H9 (cell line): ENCODE measurements at regions not wholly inside any gene's neighbourhood (a gene's known extent, or its start where the extent isn't known, plus 50 kb on each side); places are given as distances from the start of the nearest gene placed in this dataset.

ENCODE experiments used
- DNase-seq: peaks from one replicate; pipeline ENCODE4 v3.0.0-alpha.2; 2017
- H2AFZ ChIP-seq: one replicate; pipeline ENCODE4 v1.6.1; 2013; ENCODE audit warnings: mild to moderate bottlenecking, low read length, control low read depth, moderate library complexity
- H2AK5ac ChIP-seq: 2 replicates; pipeline ENCODE4 v1.6.1; 2013; ENCODE audit warnings: low read length, control low read depth, mixed read lengths; ENCODE audit not compliant: insufficient read length
- H2BK120ac ChIP-seq: one replicate; pipeline ENCODE4 v1.6.1; 2013; ENCODE audit warnings: low read depth, mild to moderate bottlenecking, low read length, control low read depth, inconsistent platforms; ENCODE audit not compliant: poor library complexity, severe bottlenecking
- H2BK12ac ChIP-seq: 2 replicates; pipeline ENCODE4 v1.6.1; 2013; ENCODE audit warnings: low read length, control low read depth, mixed read lengths, low read depth; ENCODE audit not compliant: insufficient read length
- H2BK15ac ChIP-seq: 2 replicates; pipeline ENCODE4 v1.6.1; 2013; ENCODE audit warnings: low read depth, low read length, control low read depth
- H2BK20ac ChIP-seq: one replicate; pipeline ENCODE4 v1.6.1; 2013; ENCODE audit warnings: low read depth, mild to moderate bottlenecking, low read length, control low read depth, inconsistent platforms; ENCODE audit not compliant: poor library complexity, severe bottlenecking
- H2BK5ac ChIP-seq: 2 replicates; pipeline ENCODE4 v1.6.1; 2013; ENCODE audit warnings: low read length, control low read depth, mixed read lengths; ENCODE audit not compliant: insufficient read length
- H3K14ac ChIP-seq: 2 replicates; pipeline ENCODE4 v1.6.1; 2013; ENCODE audit warnings: low read length, control low read depth; ENCODE audit not compliant: insufficient read depth
- H3K18ac ChIP-seq: 2 replicates; pipeline ENCODE4 v1.6.1; 2013; ENCODE audit warnings: low read depth, mild to moderate bottlenecking, mixed read lengths, low read length, control low read depth; ENCODE audit not compliant: insufficient read length
- H3K23ac ChIP-seq: 2 replicates; pipeline ENCODE4 v1.6.1; 2013; ENCODE audit warnings: low read length, control low read depth, mixed read lengths, low read depth; ENCODE audit not compliant: insufficient read length
- H3K23me2 ChIP-seq: 2 replicates; pipeline ENCODE4 v1.6.1; 2013; ENCODE audit warnings: low read depth, mild to moderate bottlenecking, mixed read lengths, low read length, control low read depth; ENCODE audit not compliant: insufficient read length, poor library complexity, severe bottlenecking
- H3K27ac ChIP-seq: 2 replicates; pipeline ENCODE4 v1.5.1; 2013; ENCODE audit warnings: low read length, control low read depth, mixed read lengths, low read depth; ENCODE audit not compliant: insufficient read length
- H3K27me3 ChIP-seq: 2 replicates; pipeline ENCODE4 v1.6.1; 2013; ENCODE audit warnings: low read length, control low read depth, inconsistent platforms; ENCODE audit not compliant: insufficient read depth
- H3K4ac ChIP-seq: 2 replicates; pipeline ENCODE4 v1.6.1; 2013; ENCODE audit warnings: low read depth, mild to moderate bottlenecking, control low read depth, inconsistent platforms, low read length, moderate library complexity
- H3K4me1 ChIP-seq: 2 replicates; pipeline ENCODE4 v1.6.1; 2013; ENCODE audit warnings: low read length, control low read depth, inconsistent platforms; ENCODE audit not compliant: insufficient read depth
- H3K4me2 ChIP-seq: 2 replicates; pipeline ENCODE4 v1.6.1; 2013; ENCODE audit warnings: low read length, control low read depth, mixed read lengths; ENCODE audit not compliant: insufficient read length, insufficient read depth
- H3K56ac ChIP-seq: 2 replicates; pipeline ENCODE4 v1.6.1; 2013; ENCODE audit warnings: low read depth, mild to moderate bottlenecking, mixed read lengths, low read length, control low read depth; ENCODE audit not compliant: insufficient read length
- H3K79me1 ChIP-seq: 2 replicates; pipeline ENCODE4 v1.6.1; 2013; ENCODE audit warnings: low read depth, mild to moderate bottlenecking, moderate library complexity, low read length, control low read depth, inconsistent platforms; ENCODE audit not compliant: insufficient read depth, poor library complexity, severe bottlenecking
- H3K79me2 ChIP-seq: 2 replicates; pipeline ENCODE4 v1.6.1; 2013; ENCODE audit warnings: low read length, control low read depth, inconsistent platforms; ENCODE audit not compliant: insufficient read depth
- H3K9ac ChIP-seq: 2 replicates; pipeline ENCODE4 v1.6.1; 2013; ENCODE audit warnings: low read length, control low read depth, mixed read lengths; ENCODE audit not compliant: insufficient read length; ENCODE audit errors: extremely low read depth
- H3K9me3 ChIP-seq: one replicate; pipeline ENCODE4 v1.6.1; 2013; ENCODE audit warnings: low read depth, low read length, inconsistent platforms; ENCODE audit not compliant: control insufficient read depth
- H3T11ph ChIP-seq: one replicate; pipeline ENCODE4 v1.6.1; 2013; ENCODE audit warnings: mild to moderate bottlenecking, low read length, control low read depth, inconsistent platforms
- H4K20me1 ChIP-seq: one replicate; pipeline ENCODE4 v1.6.1; 2013; ENCODE audit not compliant: control insufficient read depth, insufficient read length, insufficient read depth
- H4K5ac ChIP-seq: 2 replicates; pipeline ENCODE4 v1.6.1; 2013; ENCODE audit warnings: low read depth, mild to moderate bottlenecking, mixed read lengths, low read length, control low read depth; ENCODE audit not compliant: insufficient read length
- H4K8ac ChIP-seq: replicated peaks from 2 replicates; pipeline ENCODE4 v1.6.1; 2013; ENCODE audit warnings: low read length, control low read depth, mixed read lengths, low read depth; ENCODE audit not compliant: insufficient read length
- H4K91ac ChIP-seq: 2 replicates; pipeline ENCODE4 v1.6.1; 2013; ENCODE audit warnings: low read depth, mild to moderate bottlenecking, moderate library complexity, mixed read lengths, low read length, control low read depth; ENCODE audit not compliant: insufficient read length
- H3K27ac Mint-ChIP-seq, 3 experiments: 2 replicates in 2 of 3; 3 replicates in 1 of 3; pipeline ENCODE4 v1.8.0; 2020 to 2021; ENCODE audit warnings: mixed read lengths in 3 of 3, mild to moderate bottlenecking in 1 of 3, moderate library complexity in 1 of 3
- H3K27me3 Mint-ChIP-seq: 2 replicates; pipeline ENCODE4 v1.8.0; 2021; ENCODE audit warnings: low read depth, mild to moderate bottlenecking, moderate library complexity, mixed read lengths
- H3K36me3 Mint-ChIP-seq, 3 experiments: 2 replicates in 2 of 3; 3 replicates in 1 of 3; pipeline ENCODE4 v1.8.0; 2020 to 2021; ENCODE audit warnings: low read depth in 3 of 3, mixed read lengths in 3 of 3; ENCODE audit not compliant: insufficient read depth in 1 of 3
- H3K4me1 Mint-ChIP-seq, 2 experiments: 2 replicates each; pipeline ENCODE4 v1.8.0; 2020; ENCODE audit warnings: mixed read lengths in 2 of 2
- H3K4me3 Mint-ChIP-seq, 2 experiments: 2 replicates in 1 of 2; 3 replicates in 1 of 2; pipeline ENCODE4 v1.8.0; 2020 to 2021; ENCODE audit warnings: mild to moderate bottlenecking in 2 of 2, mixed read lengths in 2 of 2, moderate library complexity in 1 of 2
- H3K9me3 Mint-ChIP-seq, 2 experiments: 2 replicates in 1 of 2; 3 replicates in 1 of 2; pipeline ENCODE4 v1.8.0; 2020; ENCODE audit warnings: mild to moderate bottlenecking in 2 of 2, mixed read lengths in 2 of 2, moderate library complexity in 1 of 2
- WGBS: extraction: QIAGEN DNeasy Blood & Tissue Kit; methylation state at CpG from one replicate; pipeline ENCODE4 v1.1.7; 2013; ENCODE audit warnings: missing lambda C conversion rate, low lambda C conversion rate, mixed read lengths; ENCODE audit not compliant: insufficient read length; ENCODE audit errors: extremely low coverage; 5-methylcytosine and 5-hydroxymethylcytosine counted together
- TF ChIP-seq, protein P1 (sequence below): fragments of 200-600 bp; sonication (generic); conservative IDR thresholded peaks from 3 replicates; pipeline ENCODE4 v1.8.0; 2021; ENCODE audit warnings: antibody characterized with exemption, mild to moderate bottlenecking

DNA sequence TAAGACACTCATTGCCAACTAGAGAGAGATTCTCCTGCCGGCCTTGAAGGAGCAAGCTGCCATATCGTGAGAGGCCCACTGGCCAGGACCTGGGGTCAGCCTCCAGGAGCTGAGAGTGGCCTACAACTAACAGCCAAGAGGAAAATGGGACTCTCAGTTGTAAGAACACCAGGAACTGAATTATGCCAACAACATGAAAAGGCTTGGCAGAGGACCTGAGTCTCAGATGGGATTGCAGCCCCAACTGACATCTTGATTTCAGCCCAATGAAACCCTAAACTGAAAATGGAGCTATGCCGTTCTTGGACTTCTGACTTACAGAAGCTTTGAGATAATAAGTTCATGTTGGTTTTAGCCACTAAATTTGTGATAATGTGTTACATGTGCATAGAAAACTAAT is 193.5 kb upstream of the LRFN2 start:
- DNase-seq = no peak
- no peak overlapping the region for H2BK15ac ChIP-seq
- H4K20me1 ChIP-seq = no peaks in the 10 kb centered on the region
- H3K27me3 ChIP-seq = no peaks in the 10 kb centered on the region
- H4K91ac ChIP-seq = no peak overlapping the region
- H3K27ac Mint-ChIP-seq = no peak overlapping the region
- H3K4ac ChIP-seq = no peak overlapping the region
- H4K5ac ChIP-seq = no peak overlapping the region
- no peak overlapping the region for H3K9ac ChIP-seq
- no peak overlapping the region for H2AK5ac ChIP-seq
- H3K79me2 ChIP-seq = no peaks in the 10 kb centered on the region
- no peaks in the 10 kb centered on the region for H3K9me3 Mint-ChIP-seq
- no peak overlapping the region for H3K18ac ChIP-seq
- no peaks in the 10 kb centered on the region for H3K23me2 ChIP-seq
- TF ChIP-seq, protein P1, sequence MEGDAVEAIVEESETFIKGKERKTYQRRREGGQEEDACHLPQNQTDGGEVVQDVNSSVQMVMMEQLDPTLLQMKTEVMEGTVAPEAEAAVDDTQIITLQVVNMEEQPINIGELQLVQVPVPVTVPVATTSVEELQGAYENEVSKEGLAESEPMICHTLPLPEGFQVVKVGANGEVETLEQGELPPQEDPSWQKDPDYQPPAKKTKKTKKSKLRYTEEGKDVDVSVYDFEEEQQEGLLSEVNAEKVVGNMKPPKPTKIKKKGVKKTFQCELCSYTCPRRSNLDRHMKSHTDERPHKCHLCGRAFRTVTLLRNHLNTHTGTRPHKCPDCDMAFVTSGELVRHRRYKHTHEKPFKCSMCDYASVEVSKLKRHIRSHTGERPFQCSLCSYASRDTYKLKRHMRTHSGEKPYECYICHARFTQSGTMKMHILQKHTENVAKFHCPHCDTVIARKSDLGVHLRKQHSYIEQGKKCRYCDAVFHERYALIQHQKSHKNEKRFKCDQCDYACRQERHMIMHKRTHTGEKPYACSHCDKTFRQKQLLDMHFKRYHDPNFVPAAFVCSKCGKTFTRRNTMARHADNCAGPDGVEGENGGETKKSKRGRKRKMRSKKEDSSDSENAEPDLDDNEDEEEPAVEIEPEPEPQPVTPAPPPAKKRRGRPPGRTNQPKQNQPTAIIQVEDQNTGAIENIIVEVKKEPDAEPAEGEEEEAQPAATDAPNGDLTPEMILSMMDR = no peak
- no peak overlapping the region for H3K4me3 Mint-ChIP-seq
- H2BK20ac ChIP-seq = no peak overlapping the region
- WGBS = no CpG with 5 or more reads among the region's 3 CpGs
- no peak overlapping the region for H2AFZ ChIP-seq
- H3K56ac ChIP-seq = no peak overlapping the region
- H2BK12ac ChIP-seq = no peak overlapping the region
- no peaks in the 10 kb centered on the region for H3K79me1 ChIP-seq
- no peak overlapping the region for H3T11ph ChIP-seq
- H3K4me1 ChIP-seq = 0 out of 2 replicates have a peak, but pooled peaks cover 1% of the 10 kb centered on the region
- no peak overlapping the region for H3K27ac ChIP-seq
- no peaks in the 10 kb centered on the region for H3K9me3 ChIP-seq
- H4K8ac ChIP-seq = no peak overlapping the region
- H2BK120ac ChIP-seq = no peak overlapping the region
- H3K36me3 Mint-ChIP-seq = no peaks in the 10 kb centered on the region
- no peak overlapping the region for H3K14ac ChIP-seq
- H3K23ac ChIP-seq = no peak overlapping the region
- peaks cover 14% of the 10 kb centered on the region for H3K27me3 Mint-ChIP-seq
- no peak overlapping the region for H2BK5ac ChIP-seq
- no peak overlapping the region for H3K4me2 ChIP-seq
- no peaks in the 10 kb centered on the region; a peak in 1 of 4 replicates for H3K4me1 Mint-ChIP-seq
